ENCODE measurements at regions not wholly inside any gene's neighbourhood (a gene's known extent, or its start where the extent isn't known, plus 50 kb on each side); places are given as distances from the start of the nearest gene placed in this dataset.

DNA sequence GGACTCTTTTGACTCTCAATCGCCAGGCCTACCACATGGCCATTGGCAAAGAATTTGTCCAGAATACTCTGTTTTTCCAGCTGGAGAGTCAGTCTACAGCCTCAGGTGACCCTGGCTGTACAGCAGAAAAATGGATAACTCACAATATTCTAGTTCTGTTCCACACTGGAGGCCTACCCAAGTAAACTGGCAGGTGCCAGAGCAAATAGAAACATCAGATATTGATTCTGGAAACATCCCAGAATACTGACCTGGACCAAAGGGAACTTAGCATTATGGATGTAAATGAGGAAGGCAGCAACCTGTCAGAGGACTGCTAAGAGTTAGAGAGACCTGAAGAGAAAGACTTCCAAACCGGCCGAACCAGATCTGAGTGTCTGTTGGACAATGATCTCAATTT is 147.9 kb upstream of the SMAD1 start:
- TF ChIP-seq, protein P1, sequence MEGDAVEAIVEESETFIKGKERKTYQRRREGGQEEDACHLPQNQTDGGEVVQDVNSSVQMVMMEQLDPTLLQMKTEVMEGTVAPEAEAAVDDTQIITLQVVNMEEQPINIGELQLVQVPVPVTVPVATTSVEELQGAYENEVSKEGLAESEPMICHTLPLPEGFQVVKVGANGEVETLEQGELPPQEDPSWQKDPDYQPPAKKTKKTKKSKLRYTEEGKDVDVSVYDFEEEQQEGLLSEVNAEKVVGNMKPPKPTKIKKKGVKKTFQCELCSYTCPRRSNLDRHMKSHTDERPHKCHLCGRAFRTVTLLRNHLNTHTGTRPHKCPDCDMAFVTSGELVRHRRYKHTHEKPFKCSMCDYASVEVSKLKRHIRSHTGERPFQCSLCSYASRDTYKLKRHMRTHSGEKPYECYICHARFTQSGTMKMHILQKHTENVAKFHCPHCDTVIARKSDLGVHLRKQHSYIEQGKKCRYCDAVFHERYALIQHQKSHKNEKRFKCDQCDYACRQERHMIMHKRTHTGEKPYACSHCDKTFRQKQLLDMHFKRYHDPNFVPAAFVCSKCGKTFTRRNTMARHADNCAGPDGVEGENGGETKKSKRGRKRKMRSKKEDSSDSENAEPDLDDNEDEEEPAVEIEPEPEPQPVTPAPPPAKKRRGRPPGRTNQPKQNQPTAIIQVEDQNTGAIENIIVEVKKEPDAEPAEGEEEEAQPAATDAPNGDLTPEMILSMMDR (IDR thresholded peaks at IDR 0.05; ENCODE audit: extremely low read depth in 1 of 2, insufficient read depth in 1 of 2, low read depth in 1 of 2, low read length in 2 of 2), result no peak
- no peak for TF ChIP-seq EZH2 (IDR thresholded peaks at IDR 0.05; ENCODE audit: borderline replicate concordance, low read depth, low read length, severe bottlenecking)
- TF ChIP-seq, protein P2, sequence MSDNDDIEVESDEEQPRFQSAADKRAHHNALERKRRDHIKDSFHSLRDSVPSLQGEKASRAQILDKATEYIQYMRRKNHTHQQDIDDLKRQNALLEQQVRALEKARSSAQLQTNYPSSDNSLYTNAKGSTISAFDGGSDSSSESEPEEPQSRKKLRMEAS (IDR thresholded peaks at IDR 0.05; ENCODE audit: insufficient read depth, insufficient read length), result no peak

All from endothelial cell of umbilical vein (primary cell).